Dendritic cell treated with granulocyte-macrophage colony-stimulating factor and Interleukin-4, amounts not matched to agents 40 ng/mL and 50 ng/mL, for 4 days (primary cell): ENCODE measurements at regions not wholly inside any gene's neighbourhood (a gene's known extent, or its start where the extent isn't known, plus 50 kb on each side); places are given as distances from the start of the nearest gene placed in this dataset.

Source experiments
- H3K27ac Mint-ChIP-seq: one replicate; pipeline ENCODE4 v1.8.0; 2022; ENCODE audit warnings: mild to moderate bottlenecking, mixed read lengths
- H3K27me3 Mint-ChIP-seq: one replicate; pipeline ENCODE4 v1.8.0; 2022; ENCODE audit warnings: mild to moderate bottlenecking, mixed read lengths
- H3K36me3 Mint-ChIP-seq: one replicate; pipeline ENCODE4 v1.8.0; 2022; ENCODE audit warnings: low read depth, mixed read lengths
- H3K4me1 Mint-ChIP-seq: one replicate; pipeline ENCODE4 v1.8.0; 2022; ENCODE audit warnings: low read depth, mixed read lengths
- H3K4me3 Mint-ChIP-seq: one replicate; pipeline ENCODE4 v1.8.0; 2022; ENCODE audit warnings: mild to moderate bottlenecking, moderate library complexity, mixed read lengths
- H3K9me3 Mint-ChIP-seq: one replicate; pipeline ENCODE4 v1.8.0; 2022; ENCODE audit warnings: mixed read lengths
- intact Hi-C: fragments of 100-400 bp; cut with micrococcal nuclease; formaldehyde crosslinking; loops from one replicate; pipeline ENCODE4 v1.15.0; 2022

DNA sequence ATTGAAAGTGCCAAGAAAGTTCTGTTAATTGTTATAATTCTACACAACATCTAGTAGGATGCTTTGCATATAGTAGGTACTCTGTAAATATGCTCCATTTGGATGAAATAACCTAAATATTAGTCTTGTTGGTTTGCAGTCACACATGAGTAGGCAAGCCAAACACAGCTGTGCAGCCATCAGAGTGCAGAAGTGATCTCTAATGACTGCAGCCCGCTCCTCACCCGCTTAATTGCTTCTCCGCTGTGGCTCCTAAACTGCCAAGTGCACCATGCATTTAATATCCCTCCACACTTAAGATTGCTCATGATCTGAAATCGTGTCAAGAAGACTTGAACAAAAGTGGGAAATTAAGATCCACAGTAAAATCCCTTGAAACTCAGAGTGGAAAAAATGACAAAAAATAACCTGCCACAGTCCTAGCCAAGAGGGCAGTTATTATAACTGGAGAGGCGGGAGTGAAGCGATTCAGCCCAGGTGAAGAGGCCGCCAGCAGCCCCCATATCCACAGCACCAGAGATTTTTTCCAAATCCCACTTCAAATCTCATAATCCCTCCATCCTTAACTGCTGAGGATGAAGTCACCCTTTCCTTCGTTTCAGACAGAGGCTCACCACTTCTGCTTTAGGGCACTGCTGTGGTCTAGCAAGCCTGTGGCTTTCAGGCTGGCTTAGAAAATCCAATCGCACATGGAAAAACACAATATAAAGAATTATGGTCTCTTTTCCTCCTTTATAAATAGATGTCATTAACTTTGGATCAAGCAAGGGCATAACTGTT lies 69.5 kb downstream of the TMEM30B start:
- Mint-ChIP-seq H3K4me3 (no peak overlapping the region), H3K36me3 (no peaks in the 10 kb centered on the region), H3K9me3 (no peaks in the 10 kb centered on the region), H3K27me3 (peaks cover 20% of the 10 kb centered on the region), H3K27ac (no peak overlapping the region), H3K4me1 (no peaks in the 10 kb centered on the region)
- intact Hi-C loops = no loop called here

DNA sequence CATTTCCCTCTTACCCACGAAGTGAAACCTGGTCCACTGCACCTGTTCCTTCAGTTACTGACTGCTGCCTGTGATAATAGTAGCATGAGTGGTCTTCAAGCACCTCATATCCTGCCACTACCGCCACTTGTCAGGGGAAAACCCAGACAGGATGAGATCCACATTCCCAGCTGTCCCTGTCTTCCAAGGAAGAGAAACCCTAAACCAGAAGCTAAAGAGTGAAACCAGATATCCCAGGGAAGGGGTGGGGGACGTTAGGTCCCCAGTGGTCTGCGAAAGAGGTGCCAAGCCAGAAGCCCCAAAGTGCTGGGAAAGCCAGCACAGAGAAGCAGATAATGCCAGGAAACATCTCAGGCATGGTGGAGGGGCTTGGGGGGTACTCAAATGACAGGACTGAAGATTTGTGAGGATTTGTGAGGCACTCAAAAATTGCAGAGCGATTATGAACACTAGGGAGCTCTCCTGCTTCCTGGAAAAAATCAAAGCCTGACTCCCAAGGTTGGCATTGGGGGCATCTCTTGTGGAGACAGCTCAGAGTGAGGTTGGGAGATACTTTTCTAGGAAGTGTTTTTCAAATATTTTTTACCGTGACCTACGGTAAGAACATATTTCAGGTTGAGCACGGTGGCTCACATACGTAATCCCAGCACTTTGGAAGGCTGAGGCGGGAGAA lies 77.9 kb downstream of the TMEM30B start:
- no peak overlapping the region for H3K4me3 Mint-ChIP-seq
- H3K9me3 Mint-ChIP-seq = no peaks in the 10 kb centered on the region
- peaks cover 5% of the 10 kb centered on the region for H3K4me1 Mint-ChIP-seq
- intact Hi-C loops = no loop called here
- H3K36me3 Mint-ChIP-seq = no peaks in the 10 kb centered on the region
- peaks cover 33% of the 10 kb centered on the region for H3K27me3 Mint-ChIP-seq
- no peak overlapping the region for H3K27ac Mint-ChIP-seq

GRCh38 chr14:61202124-61202523 lies 79.0 kb downstream of the TMEM30B start:
- no peak overlapping the region for H3K27ac Mint-ChIP-seq
- no peak overlapping the region for H3K4me3 Mint-ChIP-seq
- no peaks in the 10 kb centered on the region for H3K36me3 Mint-ChIP-seq
- H3K27me3 Mint-ChIP-seq = peaks cover 40% of the 10 kb centered on the region
- H3K4me1 Mint-ChIP-seq = peaks cover 5% of the 10 kb centered on the region
- no peaks in the 10 kb centered on the region for H3K9me3 Mint-ChIP-seq
- intact Hi-C loops = no loop called here

DNA sequence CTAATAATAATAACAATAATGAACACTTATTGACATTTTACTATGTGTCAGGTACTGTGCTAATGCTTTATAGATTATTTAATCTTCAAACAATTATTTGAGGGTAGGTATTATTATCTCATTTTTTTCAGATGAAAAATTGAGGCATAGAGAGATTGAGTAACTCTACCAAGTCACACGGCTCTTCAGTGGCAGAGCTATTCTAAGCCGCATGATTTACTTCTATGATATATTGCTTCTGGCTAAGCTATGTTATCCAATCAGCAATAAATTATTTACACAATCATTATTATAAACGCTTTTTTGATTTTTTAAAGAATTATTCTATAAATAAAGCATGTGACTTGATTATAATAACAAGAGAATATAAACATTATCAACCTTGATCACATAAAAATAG lies 80.0 kb downstream of the TMEM30B start:
- H3K9me3 Mint-ChIP-seq = no peaks in the 10 kb centered on the region
- H3K4me1 Mint-ChIP-seq = peaks cover 5% of the 10 kb centered on the region
- intact Hi-C loops = no loop called here
- H3K27ac Mint-ChIP-seq = no peak overlapping the region
- no peak overlapping the region for H3K4me3 Mint-ChIP-seq
- H3K36me3 Mint-ChIP-seq = no peaks in the 10 kb centered on the region
- H3K27me3 Mint-ChIP-seq = peaks cover 44% of the 10 kb centered on the region

GRCh38 chr14:61197416-61197815 lies 83.7 kb downstream of the TMEM30B start:
- Mint-ChIP-seq H3K27me3 (peaks cover 48% of the 10 kb centered on the region), H3K4me3 (no peak overlapping the region), H3K27ac (no peak overlapping the region), H3K36me3 (no peaks in the 10 kb centered on the region), H3K4me1 (no peaks in the 10 kb centered on the region), H3K9me3 (peaks cover 7% of the 10 kb centered on the region)
- intact Hi-C loops = loop anchor here (10.0 kb wide), 1 partner anchor 123 kb away; no protein-coding TSS in a partner anchor

- H3K27ac Mint-ChIP-seq = no peak overlapping the region
- H3K27me3 Mint-ChIP-seq = peaks cover 48% of the 10 kb centered on the region
- H3K9me3 Mint-ChIP-seq = peaks cover 7% of the 10 kb centered on the region
- H3K36me3 Mint-ChIP-seq = no peaks in the 10 kb centered on the region
- intact Hi-C loops = loop anchor here (10.0 kb wide), 1 partner anchor 122 kb away; no protein-coding TSS in a partner anchor
- no peak overlapping the region for H3K4me3 Mint-ChIP-seq
- H3K4me1 Mint-ChIP-seq = no peaks in the 10 kb centered on the region
These were observed 84.3 kb downstream of the TMEM30B start for GRCh38 chr14:61196792-61197191.

DNA sequence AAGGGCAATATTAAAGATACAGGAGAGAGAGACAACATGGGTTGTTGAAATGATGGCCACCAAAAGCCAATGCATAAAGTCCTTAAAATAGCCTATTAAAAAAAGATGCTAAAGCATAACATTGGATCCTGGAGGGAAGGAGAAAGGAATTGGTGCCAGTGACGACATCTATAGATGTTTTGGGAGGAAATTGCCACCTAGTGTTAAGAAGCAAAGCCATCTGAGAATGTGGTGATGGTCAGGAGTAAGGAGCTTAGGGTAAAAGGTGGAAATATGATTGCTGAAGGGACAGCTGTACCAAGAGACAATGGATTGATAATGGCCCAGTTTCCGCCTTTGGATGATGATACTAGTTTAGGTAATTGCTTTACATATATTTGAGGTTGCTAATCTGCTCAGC lies 85.1 kb downstream of the TMEM30B start:
- Mint-ChIP-seq H3K27me3 (peaks cover 55% of the 10 kb centered on the region), H3K27ac (no peak overlapping the region), H3K4me1 (no peaks in the 10 kb centered on the region), H3K4me3 (no peak overlapping the region), H3K9me3 (peaks cover 7% of the 10 kb centered on the region), H3K36me3 (no peaks in the 10 kb centered on the region)
- intact Hi-C loops = loop anchor here (10.0 kb wide), 1 partner anchor 121 kb away; no protein-coding TSS in a partner anchor

GRCh38 chr14:61193476-61193875 lies 87.7 kb downstream of the TMEM30B start:
- Mint-ChIP-seq H3K27me3 (peaks cover 62% of the 10 kb centered on the region), H3K9me3 (peaks cover 7% of the 10 kb centered on the region), H3K36me3 (no peaks in the 10 kb centered on the region), H3K27ac (no peak overlapping the region), H3K4me3 (no peak overlapping the region), H3K4me1 (peaks cover 14% of the 10 kb centered on the region)
- intact Hi-C loops = loop anchor here (10.0 kb wide), 1 partner anchor 119 kb away; no protein-coding TSS in a partner anchor

DNA sequence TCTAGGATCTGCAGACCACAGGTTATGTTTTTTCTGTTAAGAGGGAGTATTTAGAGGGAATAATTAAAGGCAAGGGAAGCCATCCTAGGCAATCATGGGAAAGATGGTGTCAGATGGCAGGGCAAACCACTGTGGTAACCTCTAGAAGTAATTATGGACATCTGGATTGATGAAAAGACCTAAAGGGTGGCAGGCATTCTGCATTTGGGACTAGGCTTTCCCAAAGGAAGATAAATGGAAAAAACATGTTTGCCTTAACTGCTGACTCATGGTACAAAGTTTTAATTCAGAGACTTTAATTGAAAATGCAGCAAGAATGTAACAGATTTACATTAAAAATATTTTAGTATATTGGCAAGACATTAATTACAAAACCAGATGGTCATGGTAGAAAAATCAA lies 88.1 kb downstream of the TMEM30B start:
- peaks cover 7% of the 10 kb centered on the region for H3K9me3 Mint-ChIP-seq
- H3K27me3 Mint-ChIP-seq = peaks cover 64% of the 10 kb centered on the region
- H3K27ac Mint-ChIP-seq = no peak overlapping the region
- peaks cover 18% of the 10 kb centered on the region for H3K4me1 Mint-ChIP-seq
- H3K36me3 Mint-ChIP-seq = no peaks in the 10 kb centered on the region
- no peak overlapping the region for H3K4me3 Mint-ChIP-seq
- intact Hi-C loops = loop anchor here (10.0 kb wide), 1 partner anchor 118 kb away; no protein-coding TSS in a partner anchor

- H3K36me3 Mint-ChIP-seq = no peaks in the 10 kb centered on the region
- intact Hi-C loops = loop anchor here (10.0 kb wide), 1 partner anchor 117 kb away; no protein-coding TSS in a partner anchor
- no peak overlapping the region for H3K4me3 Mint-ChIP-seq
- H3K27me3 Mint-ChIP-seq = peaks cover 64% of the 10 kb centered on the region
- no peak overlapping the region for H3K27ac Mint-ChIP-seq
- H3K4me1 Mint-ChIP-seq = peaks cover 18% of the 10 kb centered on the region
- peaks cover 7% of the 10 kb centered on the region for H3K9me3 Mint-ChIP-seq
These were observed 89.4 kb downstream of the TMEM30B start for GRCh38 chr14:61191733-61192132.

DNA sequence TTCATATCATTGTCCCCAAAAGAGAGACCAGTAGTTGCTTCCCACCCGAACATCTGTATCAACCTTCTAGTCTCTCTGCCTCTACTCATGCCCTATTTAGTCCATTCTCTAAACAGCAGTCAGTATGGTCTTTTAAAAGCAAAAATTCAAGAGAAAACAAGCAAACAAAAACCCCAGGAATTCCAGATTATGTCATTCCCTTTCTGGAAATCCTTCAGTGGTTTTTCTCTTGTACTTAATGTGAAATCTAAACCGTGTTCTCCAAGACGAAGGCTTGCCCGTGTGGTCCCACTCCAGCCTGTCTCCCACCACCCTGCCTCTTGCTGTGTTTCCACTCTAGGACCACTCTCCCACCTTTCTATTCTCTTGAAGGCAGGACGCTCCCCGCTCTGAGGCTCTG lies 90.8 kb downstream of the TMEM30B start:
- Mint-ChIP-seq H3K4me1 (peaks cover 24% of the 10 kb centered on the region), H3K36me3 (no peaks in the 10 kb centered on the region), H3K4me3 (no peak overlapping the region), H3K9me3 (peaks cover 2% of the 10 kb centered on the region), H3K27me3 (peaks cover 73% of the 10 kb centered on the region), H3K27ac (no peak overlapping the region)
- intact Hi-C loops = loop anchor here (10.0 kb wide), 1 partner anchor 116 kb away; no protein-coding TSS in a partner anchor

DNA sequence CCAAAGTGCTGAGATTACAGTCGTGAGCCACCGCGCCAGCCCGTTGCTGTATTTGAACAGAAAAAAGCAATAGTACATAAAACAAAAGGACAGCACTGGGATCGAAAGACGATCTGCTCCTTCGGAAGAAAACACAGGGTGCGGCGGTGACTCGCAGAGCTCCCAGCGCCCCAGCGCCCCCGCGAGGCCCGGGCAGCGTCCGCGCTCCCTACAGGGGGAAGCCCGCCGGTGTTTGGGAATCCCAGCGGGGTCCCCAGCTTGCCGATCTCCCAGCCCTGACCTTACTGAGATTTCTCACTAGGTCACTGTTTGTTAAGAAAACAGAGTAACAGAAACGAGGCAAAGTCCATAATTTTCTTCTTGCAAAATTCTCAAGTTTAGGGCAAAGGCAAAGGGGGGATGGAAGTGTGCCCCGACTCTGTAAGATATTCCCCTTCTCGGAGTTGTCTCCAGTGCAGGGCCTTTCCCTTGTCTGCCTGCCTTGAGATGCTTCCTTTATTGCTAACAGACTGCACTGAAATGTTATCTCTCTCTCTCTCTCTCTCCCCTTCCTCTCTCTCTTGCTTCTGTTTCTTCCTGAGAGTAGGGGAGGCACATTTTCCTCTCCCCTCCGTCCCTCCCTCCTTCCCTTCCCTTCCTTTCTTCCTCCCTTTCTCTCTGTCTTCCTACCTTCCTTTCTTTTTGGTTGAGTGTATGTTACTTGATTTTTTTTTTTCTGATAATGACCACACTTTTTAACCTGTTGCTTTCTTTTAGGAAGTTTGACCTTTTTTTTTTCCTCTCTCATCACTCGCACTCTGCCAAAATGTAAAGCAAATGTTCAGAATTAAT lies 91.9 kb downstream of the TMEM30B start:
- peak overlapping the region; percentile 75 for H3K4me3 Mint-ChIP-seq
- H3K27me3 Mint-ChIP-seq = peaks cover 76% of the 10 kb centered on the region
- no peaks in the 10 kb centered on the region for H3K9me3 Mint-ChIP-seq
- intact Hi-C loops = loop anchor here (1.0 kb wide), 1 partner anchor 564 kb away; no protein-coding TSS in a partner anchor
- H3K27ac Mint-ChIP-seq = peak overlapping the region; percentile 66
- H3K4me1 Mint-ChIP-seq = peaks cover 24% of the 10 kb centered on the region
- H3K36me3 Mint-ChIP-seq = no peaks in the 10 kb centered on the region

GRCh38 chr14:61188196-61188595 lies 92.9 kb downstream of the TMEM30B start:
- Mint-ChIP-seq H3K36me3 (no peaks in the 10 kb centered on the region), H3K27ac (peak overlapping the region; percentile 66), H3K9me3 (no peaks in the 10 kb centered on the region), H3K4me1 (peaks cover 24% of the 10 kb centered on the region), H3K4me3 (peak overlapping the region; percentile 75), H3K27me3 (peaks cover 75% of the 10 kb centered on the region)
- intact Hi-C loops = no loop called here
